HFFc6 (cell line): ENCODE measurements at regions not wholly inside any gene's neighbourhood (a gene's known extent, or its start where the extent isn't known, plus 50 kb on each side); places are given as distances from the start of the nearest gene placed in this dataset.

Source experiments
- DNase-seq: peaks from one replicate; pipeline ENCODE4 v3.0.0-alpha.2; 2018
- H3K27ac Mint-ChIP-seq: 2 replicates; pipeline ENCODE4 v1.8.0; 2020; ENCODE audit warnings: mild to moderate bottlenecking, mixed read lengths
- H3K27me3 Mint-ChIP-seq: 2 replicates; pipeline ENCODE4 v1.8.0; 2021; ENCODE audit warnings: mild to moderate bottlenecking, moderate library complexity, mixed read lengths; ENCODE audit not compliant: insufficient read depth
- H3K36me3 Mint-ChIP-seq: 2 replicates; pipeline ENCODE4 v1.8.0; 2021; ENCODE audit warnings: low read depth, mixed read lengths
- H3K4me1 Mint-ChIP-seq: 2 replicates; pipeline ENCODE4 v1.8.0; 2020; ENCODE audit warnings: low read depth, mixed read lengths
- H3K4me3 Mint-ChIP-seq: 2 replicates; pipeline ENCODE4 v1.8.0; 2020; ENCODE audit warnings: mild to moderate bottlenecking, moderate library complexity, mixed read lengths
- H3K9me3 Mint-ChIP-seq: 2 replicates; pipeline ENCODE4 v1.8.0; 2020; ENCODE audit warnings: mild to moderate bottlenecking, mixed read lengths
- CTCF ChIP-seq: fragments of 200-600 bp; sonication (generic); IDR thresholded peaks from 2 replicates; pipeline ENCODE4 v1.5.0; 2021; ENCODE audit warnings: antibody characterized with exemption, mild to moderate bottlenecking

GRCh38 chr2:226176283-226176984 is 623.2 kb downstream of the IRS1 start:
- peaks cover 66% of the 10 kb centered on the region for H3K36me3 Mint-ChIP-seq

GRCh38 chr2:226174390-226174789 is 625.2 kb downstream of the IRS1 start:
- Mint-ChIP-seq H3K36me3 (peaks cover 49% of the 10 kb centered on the region), H3K27me3 (no peaks in the 10 kb centered on the region), H3K27ac (no peak overlapping the region), H3K9me3 (peaks cover 40% of the 10 kb centered on the region), H3K4me1 (peaks cover 8% of the 10 kb centered on the region), H3K4me3 (no peak overlapping the region)
- TF ChIP-seq CTCF, result no peak
- DNase-seq, result no peak

More at GRCh38 chr2:226176283-226176984, 623.2 kb downstream of the IRS1 start:
- H3K4me3 Mint-ChIP-seq, result no peak overlapping the region
- H3K27me3 Mint-ChIP-seq, result no peaks in the 10 kb centered on the region
- no peak for TF ChIP-seq CTCF
- peaks cover 59% of the 10 kb centered on the region for H3K9me3 Mint-ChIP-seq
- H3K4me1 Mint-ChIP-seq, result peaks cover 12% of the 10 kb centered on the region
- no peak overlapping the region for H3K27ac Mint-ChIP-seq
- DNase-seq, result no peak

GRCh38 chr2:226172939-226173338 is 626.7 kb downstream of the IRS1 start:
- Mint-ChIP-seq H3K4me1 (no peaks in the 10 kb centered on the region), H3K4me3 (no peak overlapping the region), H3K27ac (no peak overlapping the region), H3K27me3 (no peaks in the 10 kb centered on the region), H3K36me3 (peaks cover 35% of the 10 kb centered on the region), H3K9me3 (peaks cover 26% of the 10 kb centered on the region)
- no peak for DNase-seq
- no peak for TF ChIP-seq CTCF

GRCh38 chr2:226172309-226172708 is 627.3 kb downstream of the IRS1 start:
- DNase-seq, result no peak
- Mint-ChIP-seq H3K4me1 (no peaks in the 10 kb centered on the region), H3K27me3 (no peaks in the 10 kb centered on the region), H3K4me3 (no peak overlapping the region), H3K36me3 (peaks cover 34% of the 10 kb centered on the region), H3K27ac (no peak overlapping the region), H3K9me3 (peaks cover 22% of the 10 kb centered on the region)
- no peak for TF ChIP-seq CTCF

GRCh38 chr2:226169751-226170581 is 629.7 kb downstream of the IRS1 start:
- Mint-ChIP-seq H3K9me3 (0 out of 2 replicates have a peak, but pooled peaks cover 1% of the 10 kb centered on the region), H3K4me3 (no peak overlapping the region), H3K27ac (no peak overlapping the region), H3K27me3 (no peaks in the 10 kb centered on the region), H3K36me3 (peaks cover 18% of the 10 kb centered on the region), H3K4me1 (no peaks in the 10 kb centered on the region)
- no peak for TF ChIP-seq CTCF
- DNase-seq, result no peak
